SKM-1 treated with dmso at 0.1 percent for 144 hours (cell line): ENCODE measurements at regions not wholly inside any gene's neighbourhood (a gene's known extent, or its start where the extent isn't known, plus 50 kb on each side); places are given as distances from the start of the nearest gene placed in this dataset.
A peak's percentile ranks its signal among the peaks of the same experiment; 100 is the strongest.

Experiments
- DNase-seq: peaks from one replicate; lab custom pipeline; 2025; ENCODE audit not compliant: unreplicated experiment; lab: John Stamatoyannopoulos, UW

DNA sequence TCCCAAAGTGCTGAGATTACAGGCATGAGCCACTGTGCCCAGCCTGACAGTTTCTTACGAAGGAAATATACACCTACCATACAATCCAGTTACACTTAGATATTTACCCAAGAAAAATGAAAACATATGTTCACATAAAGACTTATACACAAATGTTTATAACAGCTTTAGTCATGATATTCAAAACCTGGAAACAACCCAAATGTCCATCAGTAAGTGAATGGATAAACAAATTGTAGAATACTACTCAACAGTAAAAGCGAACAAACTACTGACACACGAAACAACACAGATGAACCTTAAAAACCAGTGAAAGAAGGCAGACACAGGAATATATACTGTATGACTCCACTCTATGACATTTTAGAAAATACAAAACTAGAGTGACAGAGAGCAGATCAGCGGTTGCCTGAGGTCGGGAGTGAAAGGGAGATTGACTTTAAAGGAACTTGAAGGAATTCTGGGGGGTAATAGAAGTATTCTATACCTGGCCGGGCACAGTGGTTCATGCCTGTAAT, 83.6 kb downstream of the SPRING1 start:
- DNase-seq, result no peak

DNA sequence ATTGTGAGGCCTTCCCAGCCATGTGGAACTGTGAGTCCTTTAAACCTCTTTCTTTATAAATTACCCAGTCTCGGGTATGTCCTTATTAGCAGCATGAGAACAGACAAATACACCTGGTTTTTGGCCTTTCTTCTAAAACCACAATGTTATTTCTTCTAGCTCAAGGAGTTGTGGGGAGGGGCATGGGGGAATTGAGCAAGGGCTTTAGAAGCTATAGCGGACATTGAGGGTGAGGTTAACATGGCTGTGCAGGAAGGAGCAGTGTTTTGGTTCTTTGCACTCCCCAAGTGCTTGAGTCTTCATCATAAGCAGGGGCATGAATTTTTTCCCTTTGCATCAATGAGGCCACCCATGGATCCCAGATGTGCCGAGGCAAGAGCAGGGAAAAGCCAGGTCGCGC, 86.8 kb downstream of the SPRING1 start:
- DNase-seq, result no peak

DNA sequence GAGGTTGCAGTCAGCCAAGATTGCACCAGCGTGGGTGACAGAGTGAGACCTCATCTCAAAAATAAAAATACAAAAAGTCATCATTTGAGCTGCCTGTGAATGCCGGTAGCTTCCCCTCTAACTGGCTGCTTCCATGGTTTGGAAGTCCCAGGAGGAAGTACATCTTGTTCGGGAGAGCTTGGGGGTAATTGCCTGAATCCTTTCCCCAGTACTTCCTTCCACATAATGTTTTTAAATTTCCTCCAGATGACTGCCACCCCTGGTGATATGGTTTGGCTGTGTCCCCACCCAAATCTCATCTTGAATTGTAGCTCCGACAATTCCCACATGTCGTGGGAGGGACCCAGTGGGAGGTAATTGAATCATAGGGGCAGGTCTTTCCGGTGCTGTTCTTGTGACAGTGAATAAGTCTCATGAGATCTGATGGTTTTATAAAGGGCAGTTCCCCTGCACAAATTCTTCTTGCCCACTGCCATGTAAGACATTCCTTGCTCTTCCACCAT, 87.2 kb downstream of the SPRING1 start:
- no peak for DNase-seq

DNA sequence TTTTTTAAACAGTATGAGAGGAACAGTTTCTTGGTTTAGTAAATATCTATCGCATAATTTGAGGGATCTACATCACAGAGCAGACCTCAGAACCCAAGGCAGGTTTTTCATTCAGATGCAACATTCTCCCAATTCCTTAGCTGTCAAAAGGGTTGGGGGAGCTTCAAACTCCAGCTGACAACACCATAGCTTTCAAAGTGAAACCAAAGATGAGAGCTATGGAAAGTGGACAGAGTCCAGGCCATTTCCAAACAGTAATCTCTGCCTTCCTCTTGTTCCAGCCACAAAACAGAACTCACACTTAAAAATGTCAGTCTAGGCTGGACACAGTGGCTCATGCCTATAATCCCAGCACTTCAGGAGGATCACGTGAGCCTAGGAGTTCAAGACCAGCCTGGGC, 87.8 kb downstream of the SPRING1 start:
- DNase-seq, result no peak

DNA sequence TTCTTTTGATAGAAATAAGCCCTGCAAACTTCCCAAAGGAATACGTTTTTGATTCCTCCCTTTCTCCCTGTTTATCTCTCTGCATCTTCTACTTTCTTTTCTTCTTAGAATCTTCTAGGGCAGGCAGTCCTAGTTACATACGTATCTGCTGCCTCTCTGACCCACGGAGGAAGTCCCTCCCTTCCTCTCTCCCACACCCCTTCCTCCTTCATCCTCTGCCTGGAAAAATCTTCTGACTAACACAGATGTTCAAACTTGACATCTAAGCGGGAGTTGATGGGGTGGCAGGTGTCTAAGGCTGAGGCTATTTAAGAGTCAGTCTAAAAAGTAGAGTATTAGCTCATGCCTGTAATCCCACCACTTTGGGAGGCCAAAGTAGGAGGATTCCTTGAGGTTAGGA, 88.6 kb downstream of the MAP1LC3B2 start:
- no peak for DNase-seq

DNA sequence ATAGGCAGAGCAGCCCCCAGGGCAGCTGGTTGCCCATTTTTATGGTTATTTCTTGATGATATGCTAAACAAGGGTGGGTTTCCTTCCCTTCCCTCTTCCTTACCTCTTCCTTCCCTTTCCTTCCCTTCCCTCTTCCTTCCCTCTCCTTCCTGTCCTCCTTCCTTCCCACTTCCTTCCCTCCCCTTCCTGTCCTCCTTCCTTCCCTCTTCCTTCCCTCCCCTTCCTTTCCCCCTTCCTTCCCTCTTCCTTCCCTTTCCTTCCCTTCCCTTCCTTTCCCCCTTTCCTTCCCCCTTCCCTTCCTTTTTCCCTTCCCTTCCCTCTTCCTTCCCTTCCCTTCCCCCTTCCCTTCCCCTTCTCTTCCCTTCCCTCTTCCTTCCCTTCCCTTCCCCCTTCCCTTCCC, 87.7 kb downstream of the MAP1LC3B2 start:
- no peak for DNase-seq

DNA sequence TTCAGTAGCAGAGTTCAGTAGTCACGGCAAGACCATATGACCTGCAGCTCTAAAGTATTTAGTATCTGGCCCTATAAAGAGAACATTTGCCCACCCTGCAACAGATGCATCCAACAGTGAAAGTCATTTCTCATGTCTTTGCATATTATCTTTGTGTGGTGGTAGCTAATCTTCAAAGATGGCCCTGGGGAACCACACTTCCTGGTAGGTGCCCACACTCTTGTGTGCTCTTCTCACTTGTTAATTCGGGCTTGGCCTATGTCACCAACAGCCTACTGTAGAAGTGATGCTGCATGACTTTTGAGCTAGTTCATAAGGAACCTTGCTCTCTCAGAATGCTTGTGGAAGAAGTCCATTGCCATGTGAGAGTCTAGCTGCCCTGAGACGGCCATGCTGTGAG, 85.6 kb downstream of the MAP1LC3B2 start:
- no peak for DNase-seq

DNA sequence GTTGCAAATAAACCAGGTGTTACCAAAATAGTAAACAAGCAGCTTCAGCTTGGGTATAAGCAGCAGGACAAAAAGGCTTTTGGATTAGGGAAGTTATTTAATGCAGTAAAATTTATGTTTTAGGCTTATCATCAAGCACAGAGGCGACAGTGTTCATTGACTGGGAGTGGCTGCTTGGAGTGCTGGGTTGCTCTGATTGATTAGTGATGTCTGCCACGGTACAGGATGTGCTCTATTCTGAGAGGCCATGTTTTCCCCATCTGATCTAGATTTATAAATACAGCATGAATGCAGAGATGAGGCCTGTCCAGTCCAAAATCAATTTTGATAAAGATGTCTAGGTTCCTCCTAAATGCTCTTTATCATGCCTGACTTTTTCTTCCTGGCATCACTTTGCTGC, 83.5 kb downstream of the MAP1LC3B2 start:
- no peak for DNase-seq

DNA sequence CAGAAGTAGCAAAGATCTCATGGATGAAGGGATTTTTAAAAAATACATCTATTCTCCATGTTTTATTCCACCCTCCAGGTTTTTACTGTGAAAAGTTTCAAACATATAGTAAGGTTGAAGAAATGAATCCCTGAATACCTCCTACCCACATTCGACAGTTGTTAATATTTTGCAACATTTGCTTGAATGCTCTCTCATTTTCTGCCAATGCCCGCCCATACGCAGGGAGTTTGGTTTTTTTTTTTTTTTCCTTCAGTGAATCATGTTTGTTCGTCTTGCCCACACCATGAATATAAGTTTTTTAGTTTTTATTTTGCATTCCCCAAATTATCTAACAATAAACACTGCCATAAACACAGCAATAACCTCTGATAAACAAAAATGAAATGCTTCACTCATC, 82.9 kb downstream of the MAP1LC3B2 start:
- DNase-seq, result no peak

DNA sequence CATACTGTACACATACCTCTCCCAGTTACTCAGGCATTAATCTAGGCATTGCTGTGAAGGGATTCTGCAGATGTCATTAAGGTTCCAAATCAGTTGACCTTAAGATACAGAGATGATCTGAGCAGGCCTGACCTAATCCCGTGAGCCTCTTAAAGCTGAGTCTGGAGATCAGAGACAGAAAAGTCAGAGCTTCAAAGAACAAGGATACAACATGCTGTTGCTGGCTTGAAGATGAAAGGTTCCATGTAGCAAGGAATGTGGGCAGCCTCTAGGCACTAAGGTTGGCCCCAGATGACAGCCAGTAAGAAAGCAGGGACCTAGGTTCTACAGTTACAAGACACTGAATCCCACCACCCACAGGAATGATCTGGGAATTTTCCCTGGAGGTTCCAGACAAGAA, 81.1 kb downstream of the MAP1LC3B2 start:
- DNase-seq, result no peak

DNA sequence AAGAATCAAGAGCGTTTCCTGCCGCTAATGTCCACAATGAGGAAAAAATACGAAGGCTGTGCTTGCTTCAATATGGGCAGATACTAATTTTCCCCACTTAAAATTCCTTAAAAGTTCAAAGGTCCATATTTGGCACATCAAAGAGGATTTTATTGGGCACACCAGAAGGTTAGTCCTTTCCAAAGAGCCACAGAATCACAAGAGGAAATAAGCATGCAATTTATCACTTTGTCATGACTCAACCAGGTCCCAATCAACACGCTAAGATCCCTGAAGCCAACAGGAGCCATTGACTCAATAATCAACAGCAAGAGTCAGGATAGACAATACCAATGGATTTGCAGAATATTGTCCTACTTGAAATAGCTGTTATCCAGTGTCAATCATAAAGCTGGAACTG, 80.6 kb downstream of the MAP1LC3B2 start:
- no peak for DNase-seq

DNA sequence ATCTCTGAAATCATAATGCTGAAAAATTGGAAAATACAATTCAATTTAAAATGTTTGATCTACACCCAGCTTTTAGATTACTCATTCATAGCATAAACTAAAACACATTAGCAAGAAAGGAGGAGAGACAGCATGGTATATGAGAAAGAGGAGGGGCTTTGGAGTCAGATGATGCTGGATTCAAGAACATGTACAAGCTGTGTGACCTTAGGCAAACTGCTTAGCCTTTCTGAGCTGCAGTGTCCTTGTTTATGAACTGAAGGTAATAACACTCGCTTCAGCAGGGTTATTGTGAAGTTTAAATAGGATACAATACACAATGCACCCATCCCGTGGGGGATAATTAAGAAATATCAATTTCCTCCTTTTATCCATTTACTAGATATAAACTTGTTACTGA, 79.2 kb downstream of the MAP1LC3B2 start:
- DNase-seq, result no peak

DNA sequence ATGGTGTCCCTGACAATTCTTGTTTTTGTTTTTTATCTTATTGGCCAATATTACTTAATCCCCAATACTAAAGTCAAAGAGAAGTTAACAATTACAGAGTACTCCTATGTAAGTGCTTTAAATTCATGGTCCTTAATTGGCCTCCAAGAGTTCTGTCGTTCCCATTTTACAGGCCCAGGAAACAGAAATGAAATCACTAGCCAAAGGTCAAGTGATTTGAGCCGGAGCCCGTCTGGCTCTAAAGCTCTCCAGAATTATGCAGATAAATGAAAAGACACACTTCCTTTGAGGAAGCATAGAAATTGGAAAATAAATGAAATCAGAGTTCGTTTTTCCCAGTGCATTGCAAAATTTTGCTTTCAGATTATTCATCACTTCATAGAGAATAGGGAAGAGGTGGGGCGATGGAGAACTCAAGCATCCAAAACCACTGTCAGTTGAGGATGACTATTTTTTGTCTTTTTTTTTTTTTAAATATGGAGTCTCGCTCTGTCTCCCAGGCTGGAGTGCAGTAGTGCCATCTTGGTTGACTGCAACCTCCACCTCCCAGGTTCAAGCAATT, 78.5 kb downstream of the MAP1LC3B2 start:
- no peak for DNase-seq

DNA sequence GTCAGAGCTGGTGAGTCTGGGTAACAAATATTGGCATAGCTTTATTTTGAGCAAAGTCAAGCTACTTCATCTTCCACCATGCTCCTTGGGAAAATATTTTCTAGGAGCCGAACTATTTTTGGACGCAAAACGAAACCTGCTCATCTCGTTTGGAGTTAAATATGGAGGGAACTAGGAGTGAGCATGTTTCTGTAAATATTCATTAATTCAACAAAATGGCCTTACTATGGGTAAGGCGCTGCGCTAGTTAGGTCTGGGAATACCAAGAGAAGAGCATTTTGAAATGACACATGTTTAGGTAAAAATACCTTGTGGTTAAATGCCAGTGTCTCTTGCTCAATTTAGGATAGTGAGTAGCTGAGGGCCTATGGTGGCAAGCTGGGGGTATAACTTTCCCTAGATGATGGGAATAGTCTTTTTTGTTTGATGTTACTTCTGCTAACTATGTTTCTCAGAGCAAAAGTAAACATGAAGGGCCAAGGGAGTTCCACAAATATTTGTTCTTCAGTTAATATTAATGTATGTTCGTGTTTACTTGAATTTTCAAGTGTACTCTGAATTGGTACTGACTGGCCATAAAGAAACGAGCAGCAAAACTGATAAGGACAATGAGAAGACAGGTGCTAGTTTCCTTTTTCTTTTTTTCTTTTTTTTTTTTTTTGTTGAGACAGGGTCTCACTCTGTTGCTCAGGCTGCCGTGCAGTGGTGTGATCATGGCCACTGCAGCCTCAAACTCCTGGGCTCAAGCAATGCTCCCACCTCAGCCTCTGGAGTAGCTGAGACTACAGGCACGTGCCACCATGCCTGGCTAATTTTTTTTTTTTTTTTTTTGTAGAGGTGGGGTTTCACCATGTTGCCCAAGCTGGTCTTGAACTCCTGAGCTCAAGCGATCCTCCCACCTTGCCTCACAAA, 77.7 kb downstream of the MAP1LC3B2 start:
- DNase-seq, result no peak

DNA sequence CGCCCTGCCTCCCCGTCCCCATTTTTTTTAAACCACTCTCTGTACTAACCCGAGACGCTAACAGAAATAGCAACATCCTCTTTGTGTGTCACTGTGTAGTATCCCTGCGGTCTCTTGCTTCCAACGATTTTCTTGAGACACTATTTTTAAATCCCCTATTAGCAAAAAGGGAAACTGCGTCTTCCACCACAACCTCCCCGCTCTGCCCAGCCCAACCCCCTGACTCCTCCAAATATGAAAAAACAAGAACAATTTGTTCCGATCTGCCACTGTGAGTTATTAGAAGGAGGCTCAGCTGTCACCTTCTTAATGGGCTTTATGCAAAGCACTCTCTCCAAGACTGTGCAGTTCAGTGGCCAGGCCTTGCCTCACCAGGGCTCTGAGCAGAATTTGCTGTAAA, 76.3 kb downstream of the MAP1LC3B2 start:
- DNase-seq, result peak; percentile 82

DNA sequence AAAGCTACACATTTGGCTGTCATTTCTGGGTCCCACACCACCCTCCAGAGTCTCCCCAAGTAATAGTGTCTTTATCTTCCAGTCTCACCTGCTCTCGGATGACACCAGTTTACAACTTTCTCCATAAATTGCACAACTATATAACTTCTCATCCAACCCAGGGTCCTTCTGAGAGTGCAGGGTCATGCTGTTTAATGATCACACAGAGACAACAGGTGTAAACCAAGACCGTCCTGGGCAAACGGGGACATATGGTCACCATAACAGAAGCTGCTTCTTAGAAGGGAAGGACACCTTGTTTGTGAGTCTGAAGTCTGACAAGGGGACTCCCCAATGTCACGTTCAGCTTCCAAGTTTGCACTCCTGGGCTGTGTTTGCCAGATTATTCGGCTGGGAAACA, 74.3 kb downstream of the MAP1LC3B2 start:
- DNase-seq, result no peak

DNA sequence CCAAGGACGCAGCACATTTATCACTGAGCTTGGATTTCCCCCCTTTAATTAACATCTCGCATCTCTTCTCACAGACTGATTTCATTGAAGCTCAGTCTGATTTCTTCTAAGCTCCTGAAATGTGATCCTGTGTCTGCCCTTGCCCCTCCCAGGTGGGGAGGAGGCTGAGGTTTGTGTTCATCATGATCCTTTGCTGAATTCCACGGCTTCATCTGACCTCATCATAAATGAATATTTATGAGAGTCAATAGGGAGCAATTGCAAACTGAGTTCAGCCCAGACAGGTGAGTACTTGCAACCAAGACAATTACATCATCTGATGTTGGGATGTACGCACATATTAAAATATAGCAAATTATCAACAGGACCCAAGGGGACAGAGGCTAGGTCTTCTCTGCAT, 72.4 kb downstream of the MAP1LC3B2 start:
- no peak for DNase-seq

DNA sequence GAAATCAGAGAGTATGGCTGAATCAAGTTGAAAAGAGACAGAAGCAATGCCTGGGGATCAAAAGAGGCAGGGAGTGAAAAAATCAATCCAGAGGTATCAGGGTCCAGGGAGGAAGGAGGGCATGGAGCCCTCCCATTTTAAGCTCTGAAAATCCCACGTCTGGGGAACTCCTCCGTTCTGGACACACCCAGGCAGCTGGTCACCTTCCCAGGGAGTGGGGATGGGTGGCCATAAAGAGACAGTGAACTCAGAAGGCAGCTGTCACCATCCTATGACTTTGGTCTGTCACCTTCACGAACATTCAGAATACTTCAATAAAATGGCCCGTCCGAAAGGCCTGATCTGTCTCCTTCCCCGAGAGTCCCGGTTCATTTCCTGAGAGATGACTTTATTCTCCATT, 71.6 kb downstream of the MAP1LC3B2 start:
- no peak for DNase-seq

DNA sequence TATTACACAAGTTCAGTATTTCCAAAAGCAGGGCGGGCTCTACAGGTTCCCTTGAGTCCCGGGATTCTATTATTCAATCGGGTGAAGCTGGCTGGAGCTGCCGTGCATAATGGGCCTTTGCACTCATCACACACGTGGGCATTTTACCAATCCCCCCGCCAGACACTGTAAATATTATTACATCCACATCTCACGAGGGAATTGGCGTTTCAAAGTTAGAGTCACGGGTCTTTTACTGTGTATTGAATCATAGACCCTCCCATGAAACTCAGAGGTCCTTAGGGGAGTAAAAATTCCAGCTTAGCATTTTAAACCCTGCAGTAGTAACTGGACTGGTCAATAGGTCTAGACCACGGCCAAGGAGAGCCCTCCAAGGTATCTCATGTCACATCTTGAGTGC, 70.3 kb downstream of the MAP1LC3B2 start:
- no peak for DNase-seq

DNA sequence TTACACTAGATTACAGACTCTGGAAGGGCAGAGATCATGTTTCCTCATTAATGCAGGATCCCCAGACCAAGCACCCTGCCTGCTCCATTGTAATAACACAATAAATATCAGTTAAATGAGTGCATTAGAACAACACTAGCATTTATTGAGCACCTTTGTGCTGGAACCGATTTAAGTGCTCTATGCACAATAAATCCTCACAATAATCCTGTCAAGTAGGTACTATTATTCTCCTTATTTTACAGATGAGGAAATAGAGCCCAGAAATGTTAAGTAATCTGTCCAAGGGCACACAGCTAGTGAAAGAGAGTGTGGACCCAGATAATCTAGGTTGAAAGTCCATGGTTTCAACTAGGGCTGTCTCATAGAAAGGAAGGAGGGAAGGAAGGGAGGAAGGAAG, 69.8 kb downstream of the MAP1LC3B2 start:
- DNase-seq, result peak; percentile 100

DNA sequence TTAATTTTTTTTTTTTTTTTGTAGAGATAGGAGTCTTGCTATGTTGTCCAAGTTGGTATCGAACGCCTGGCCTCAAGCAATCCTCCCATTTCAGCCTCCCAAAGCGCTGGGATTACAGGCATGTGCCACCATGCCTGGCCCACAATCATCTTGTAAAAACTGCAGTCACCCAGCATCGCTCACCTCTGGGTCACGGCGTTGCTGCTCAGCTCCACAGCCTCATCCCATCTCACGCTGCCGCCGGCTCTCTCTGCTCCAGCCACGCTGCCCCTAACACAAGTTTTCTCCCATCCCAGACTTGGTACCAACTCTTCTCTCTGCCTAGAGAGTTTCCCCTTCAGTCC, 69.2 kb downstream of the MAP1LC3B2 start:
- DNase-seq, result no peak
